Ishikawa (cell line): ENCODE measurements at regions not wholly inside any gene's neighbourhood (a gene's known extent, or its start where the extent isn't known, plus 50 kb on each side); places are given as distances from the start of the nearest gene placed in this dataset.

Experiments used
- CEBPB ChIP-seq: IDR thresholded peaks from 2 replicates; pipeline ENCODE4 v1.6.1; 2012
- CREB1 ChIP-seq: IDR thresholded peaks from 2 replicates; pipeline ENCODE4 v1.6.1; 2012; ENCODE audit warnings: low read depth
- EGR1 ChIP-seq: IDR thresholded peaks from 2 replicates; pipeline ENCODE4 v1.6.1; 2012
- EP300 ChIP-seq: IDR thresholded peaks from 2 replicates; pipeline ENCODE4 v1.6.1; 2012; ENCODE audit warnings: borderline replicate concordance
- FOXM1 ChIP-seq: IDR thresholded peaks from 2 replicates; pipeline ENCODE4 v1.6.1; 2012; ENCODE audit warnings: low read depth, borderline replicate concordance
- RAD21 ChIP-seq: IDR thresholded peaks from 2 replicates; pipeline ENCODE4 v1.6.1; 2012; ENCODE audit warnings: low read depth
- TAF1 ChIP-seq: IDR thresholded peaks from 2 replicates; pipeline ENCODE4 v1.6.1; 2012; ENCODE audit warnings: low read depth, mild to moderate bottlenecking
- YY1 ChIP-seq: IDR thresholded peaks from 2 replicates; pipeline ENCODE4 v1.6.1; 2012; ENCODE audit warnings: low read depth
- ZBTB7A ChIP-seq: IDR thresholded peaks from 2 replicates; pipeline ENCODE4 v1.6.1; 2012; ENCODE audit warnings: low read depth
- TF ChIP-seq, protein P1 (sequence below): IDR thresholded peaks from 2 replicates; pipeline ENCODE4 v1.6.1; 2012; ENCODE audit warnings: low read depth, mild to moderate bottlenecking
- TF ChIP-seq, protein P2 (sequence below): IDR thresholded peaks from 2 replicates; pipeline ENCODE4 v1.6.1; 2012

DNA sequence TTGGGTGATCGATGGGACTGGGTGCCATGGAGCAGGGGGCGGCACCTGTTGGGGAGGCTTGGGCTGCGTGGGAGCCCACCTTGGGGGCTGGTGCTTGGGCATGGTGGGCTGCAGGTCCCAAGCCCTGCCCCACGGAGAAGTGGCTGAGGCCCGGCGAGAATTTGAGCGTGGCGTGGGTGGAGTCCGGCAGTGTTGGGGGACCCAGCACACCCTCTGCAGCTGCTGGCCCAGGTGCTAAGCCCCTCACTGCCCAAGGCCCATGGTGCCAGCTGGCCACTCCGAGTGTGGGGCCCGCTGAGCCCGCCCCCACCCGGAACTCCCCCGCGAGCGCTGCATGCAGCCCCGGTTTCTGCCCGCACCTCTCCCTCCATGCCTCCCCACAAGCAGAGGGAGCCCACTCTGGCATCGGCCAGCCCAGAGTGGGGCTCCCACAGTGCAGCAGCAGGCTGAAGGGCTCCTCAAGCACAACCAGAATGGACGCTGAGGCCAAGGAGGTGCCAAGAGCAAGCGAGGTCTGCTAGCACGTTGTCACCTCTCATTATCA, 1178.6 kb upstream of the CDH10 start:
- TF ChIP-seq CEBPB: no peak
- TF ChIP-seq, protein P1, sequence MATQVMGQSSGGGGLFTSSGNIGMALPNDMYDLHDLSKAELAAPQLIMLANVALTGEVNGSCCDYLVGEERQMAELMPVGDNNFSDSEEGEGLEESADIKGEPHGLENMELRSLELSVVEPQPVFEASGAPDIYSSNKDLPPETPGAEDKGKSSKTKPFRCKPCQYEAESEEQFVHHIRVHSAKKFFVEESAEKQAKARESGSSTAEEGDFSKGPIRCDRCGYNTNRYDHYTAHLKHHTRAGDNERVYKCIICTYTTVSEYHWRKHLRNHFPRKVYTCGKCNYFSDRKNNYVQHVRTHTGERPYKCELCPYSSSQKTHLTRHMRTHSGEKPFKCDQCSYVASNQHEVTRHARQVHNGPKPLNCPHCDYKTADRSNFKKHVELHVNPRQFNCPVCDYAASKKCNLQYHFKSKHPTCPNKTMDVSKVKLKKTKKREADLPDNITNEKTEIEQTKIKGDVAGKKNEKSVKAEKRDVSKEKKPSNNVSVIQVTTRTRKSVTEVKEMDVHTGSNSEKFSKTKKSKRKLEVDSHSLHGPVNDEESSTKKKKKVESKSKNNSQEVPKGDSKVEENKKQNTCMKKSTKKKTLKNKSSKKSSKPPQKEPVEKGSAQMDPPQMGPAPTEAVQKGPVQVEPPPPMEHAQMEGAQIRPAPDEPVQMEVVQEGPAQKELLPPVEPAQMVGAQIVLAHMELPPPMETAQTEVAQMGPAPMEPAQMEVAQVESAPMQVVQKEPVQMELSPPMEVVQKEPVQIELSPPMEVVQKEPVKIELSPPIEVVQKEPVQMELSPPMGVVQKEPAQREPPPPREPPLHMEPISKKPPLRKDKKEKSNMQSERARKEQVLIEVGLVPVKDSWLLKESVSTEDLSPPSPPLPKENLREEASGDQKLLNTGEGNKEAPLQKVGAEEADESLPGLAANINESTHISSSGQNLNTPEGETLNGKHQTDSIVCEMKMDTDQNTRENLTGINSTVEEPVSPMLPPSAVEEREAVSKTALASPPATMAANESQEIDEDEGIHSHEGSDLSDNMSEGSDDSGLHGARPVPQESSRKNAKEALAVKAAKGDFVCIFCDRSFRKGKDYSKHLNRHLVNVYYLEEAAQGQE: no peak
- TF ChIP-seq EP300: no peak
- TF ChIP-seq YY1: no peak
- TF ChIP-seq, protein P2, sequence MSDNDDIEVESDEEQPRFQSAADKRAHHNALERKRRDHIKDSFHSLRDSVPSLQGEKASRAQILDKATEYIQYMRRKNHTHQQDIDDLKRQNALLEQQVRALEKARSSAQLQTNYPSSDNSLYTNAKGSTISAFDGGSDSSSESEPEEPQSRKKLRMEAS: no peak
- no peak for TF ChIP-seq EGR1
- TF ChIP-seq FOXM1: no peak
- no peak for TF ChIP-seq RAD21
- TF ChIP-seq CREB1: no peak
- no peak for TF ChIP-seq ZBTB7A
- no peak for TF ChIP-seq TAF1
